AG09319 (cell line): ENCODE measurements at regions not wholly inside any gene's neighbourhood (a gene's known extent, or its start where the extent isn't known, plus 50 kb on each side); places are given as distances from the start of the nearest gene placed in this dataset.
A peak's percentile ranks its signal among the peaks of the same experiment; 100 is the strongest.

ENCODE experiments used
- DNase-seq: peaks from one replicate; pipeline ENCODE4 v3.0.0-alpha.2; 2010; ENCODE audit warnings: low read depth; ENCODE audit errors: extremely low read depth
- CTCF ChIP-seq: IDR thresholded peaks from 2 replicates; pipeline ENCODE4 v1.5.1; 2011; ENCODE audit warnings: low read depth, mild to moderate bottlenecking, inconsistent platforms, low read length, moderate library complexity

- no peak for DNase-seq
- no peak for TF ChIP-seq CTCF
Measured at GRCh38 chr4:189200353-189200752, 740.3 kb upstream of the FRG1 start.

- peak; percentile 85 for TF ChIP-seq CTCF
- DNase-seq = peak; percentile 45
Measured at GRCh38 chr4:189202182-189202868, 738.3 kb upstream of the FRG1 start.

- TF ChIP-seq CTCF = no peak
- DNase-seq = no peak
Measured at GRCh38 chr4:189202869-189203271, 737.8 kb upstream of the FRG1 start.

GRCh38 chr4:189204616-189205015, 736.1 kb upstream of the FRG1 start:
- DNase-seq = no peak
- no peak for TF ChIP-seq CTCF

GRCh38 chr4:189206953-189207352, 733.7 kb upstream of the FRG1 start:
- no peak for TF ChIP-seq CTCF
- DNase-seq = no peak

GRCh38 chr4:189207872-189208271, 732.8 kb upstream of the FRG1 start:
- TF ChIP-seq CTCF = no peak
- DNase-seq = no peak

- TF ChIP-seq CTCF = no peak
- no peak for DNase-seq
Measured at GRCh38 chr4:189215574-189215973, 725.1 kb upstream of the FRG1 start.
